HG03354 (cell line): ENCODE measurements at regions not wholly inside any gene's neighbourhood (a gene's known extent, or its start where the extent isn't known, plus 50 kb on each side); places are given as distances from the start of the nearest gene placed in this dataset.
A peak's percentile ranks its signal among the peaks of the same experiment; 100 is the strongest.
"Not testable (repeated sequence)": the region's sequence is repeated elsewhere in the genome, so short reads cannot be mapped to it uniquely, and the experiment has no call there.

Experiments
- ATAC-seq: cut with Tn5 transposase; IDR thresholded peaks from one replicate; pipeline ENCODE4 v1.9.1; 2021; ENCODE audit warnings: mild to moderate bottlenecking; ENCODE audit not compliant: unreplicated experiment, poor library complexity, severe bottlenecking

- ATAC-seq, result peak; percentile 53
Measured at GRCh38 chr10:9302140-9302746, 1247.8 kb downstream of the GATA3 start.

- peak; percentile 57 for ATAC-seq
Measured at GRCh38 chr10:9305018-9305655, 1250.6 kb downstream of the GATA3 start.

GRCh38 chr10:9311702-9312499, 1257.4 kb downstream of the GATA3 start:
- ATAC-seq, result no peak

GRCh38 chr10:9315292-9315691, 1260.8 kb downstream of the GATA3 start:
- no peak for ATAC-seq

- ATAC-seq, result peak; percentile 91
Measured at GRCh38 chr10:9331583-9332008, 1277.1 kb downstream of the GATA3 start.

- no peak for ATAC-seq
Measured at GRCh38 chr10:9334270-9334669, 1279.8 kb downstream of the GATA3 start.

- ATAC-seq, result no peak
Measured at GRCh38 chr10:9339716-9340115, 1285.2 kb downstream of the GATA3 start.

- ATAC-seq, result peak; percentile 56
Measured at GRCh38 chr10:9342885-9343570, 1288.5 kb downstream of the GATA3 start.

- ATAC-seq, result not testable (repeated sequence)
Measured at GRCh38 chr10:9347933-9348332, 1293.4 kb downstream of the GATA3 start.

GRCh38 chr10:9357471-9357870, 1303.0 kb downstream of the GATA3 start:
- ATAC-seq, result no peak

GRCh38 chr10:9362721-9363120, 1308.2 kb downstream of the GATA3 start:
- no peak for ATAC-seq

- no peak for ATAC-seq
Measured at GRCh38 chr10:9379183-9379582, 1324.7 kb downstream of the GATA3 start.

- no peak for ATAC-seq
Measured at GRCh38 chr10:9381733-9382532, 1327.4 kb downstream of the GATA3 start.

GRCh38 chr10:9382533-9382866, 1328.0 kb downstream of the GATA3 start:
- no peak for ATAC-seq

GRCh38 chr10:9390516-9390915, 1336.0 kb downstream of the GATA3 start:
- ATAC-seq, result no peak

GRCh38 chr10:9399275-9399983, 1344.9 kb downstream of the GATA3 start:
- no peak for ATAC-seq

GRCh38 chr10:9402067-9402466, 1347.6 kb downstream of the GATA3 start:
- ATAC-seq, result not testable (repeated sequence)

GRCh38 chr10:9402507-9403195, 1348.2 kb downstream of the GATA3 start:
- ATAC-seq, result not testable (repeated sequence)
